ENCODE measurements at regions not wholly inside any gene's neighbourhood (a gene's known extent, or its start where the extent isn't known, plus 50 kb on each side); places are given as distances from the start of the nearest gene placed in this dataset.

DNA sequence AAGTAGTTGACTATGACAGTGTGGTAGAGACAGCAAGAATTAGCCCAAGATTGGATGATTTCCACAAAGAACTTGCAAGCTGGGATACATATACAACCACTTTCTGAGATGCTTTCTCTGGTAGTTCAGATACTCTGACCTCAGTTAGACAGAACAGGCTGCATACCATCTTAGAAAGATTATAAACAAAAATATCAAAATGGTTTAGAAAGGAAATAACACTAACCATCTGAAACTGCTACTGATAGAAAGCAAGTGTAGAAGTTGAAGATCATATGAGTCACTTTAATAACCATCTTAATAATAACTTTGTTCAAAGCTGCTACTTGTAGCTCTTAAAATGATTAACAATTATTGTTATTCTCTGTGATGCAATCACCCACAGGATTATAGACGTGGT lies 255.4 kb upstream of the TTC29 start:
- TF ChIP-seq EZH2phosphoT487 (IDR thresholded peaks at IDR 0.05; ENCODE audit: low read depth), result no peak
- TF ChIP-seq, protein P1, sequence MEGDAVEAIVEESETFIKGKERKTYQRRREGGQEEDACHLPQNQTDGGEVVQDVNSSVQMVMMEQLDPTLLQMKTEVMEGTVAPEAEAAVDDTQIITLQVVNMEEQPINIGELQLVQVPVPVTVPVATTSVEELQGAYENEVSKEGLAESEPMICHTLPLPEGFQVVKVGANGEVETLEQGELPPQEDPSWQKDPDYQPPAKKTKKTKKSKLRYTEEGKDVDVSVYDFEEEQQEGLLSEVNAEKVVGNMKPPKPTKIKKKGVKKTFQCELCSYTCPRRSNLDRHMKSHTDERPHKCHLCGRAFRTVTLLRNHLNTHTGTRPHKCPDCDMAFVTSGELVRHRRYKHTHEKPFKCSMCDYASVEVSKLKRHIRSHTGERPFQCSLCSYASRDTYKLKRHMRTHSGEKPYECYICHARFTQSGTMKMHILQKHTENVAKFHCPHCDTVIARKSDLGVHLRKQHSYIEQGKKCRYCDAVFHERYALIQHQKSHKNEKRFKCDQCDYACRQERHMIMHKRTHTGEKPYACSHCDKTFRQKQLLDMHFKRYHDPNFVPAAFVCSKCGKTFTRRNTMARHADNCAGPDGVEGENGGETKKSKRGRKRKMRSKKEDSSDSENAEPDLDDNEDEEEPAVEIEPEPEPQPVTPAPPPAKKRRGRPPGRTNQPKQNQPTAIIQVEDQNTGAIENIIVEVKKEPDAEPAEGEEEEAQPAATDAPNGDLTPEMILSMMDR (IDR thresholded peaks at IDR 0.05; ENCODE audit: low read depth, low read length), result no peak
